Activated naive CD4-positive, alpha-beta T cell treated with anti-CD3 and anti-CD28 coated beads, Interleukin-2, amount 10 ng/mL, durations not matched to agents 7 days and 5 days (primary cell): ENCODE measurements at regions not wholly inside any gene's neighbourhood (a gene's known extent, or its start where the extent isn't known, plus 50 kb on each side); places are given as distances from the start of the nearest gene placed in this dataset.

Source experiments
- CTCF ChIA-PET: fragments of 350-600 bp; sonication (Branson Sonifier 250); formaldehyde crosslinking; loops from one replicate; lab custom pipeline; 2021; ENCODE audit warnings: antibody characterized with exemption; lab: Charles Lee
- DNase-seq: peaks from one replicate; pipeline ENCODE4 v3.0.0-alpha.2; 2020
- H3K27ac Mint-ChIP-seq: one replicate; pipeline ENCODE4 v1.8.0; 2021; ENCODE audit warnings: mild to moderate bottlenecking, moderate library complexity, mixed read lengths
- H3K27me3 Mint-ChIP-seq: one replicate; pipeline ENCODE4 v1.8.0; 2021; ENCODE audit warnings: mild to moderate bottlenecking, mixed read lengths
- H3K36me3 Mint-ChIP-seq: one replicate; pipeline ENCODE4 v1.8.0; 2021; ENCODE audit warnings: mixed read lengths
- H3K4me1 Mint-ChIP-seq: one replicate; pipeline ENCODE4 v1.8.0; 2021; ENCODE audit warnings: mixed read lengths
- H3K4me3 Mint-ChIP-seq: one replicate; pipeline ENCODE4 v1.8.0; 2021; ENCODE audit warnings: mild to moderate bottlenecking, moderate library complexity, mixed read lengths
- H3K9me3 Mint-ChIP-seq: one replicate; pipeline ENCODE4 v1.8.0; 2021; ENCODE audit warnings: mixed read lengths

DNA sequence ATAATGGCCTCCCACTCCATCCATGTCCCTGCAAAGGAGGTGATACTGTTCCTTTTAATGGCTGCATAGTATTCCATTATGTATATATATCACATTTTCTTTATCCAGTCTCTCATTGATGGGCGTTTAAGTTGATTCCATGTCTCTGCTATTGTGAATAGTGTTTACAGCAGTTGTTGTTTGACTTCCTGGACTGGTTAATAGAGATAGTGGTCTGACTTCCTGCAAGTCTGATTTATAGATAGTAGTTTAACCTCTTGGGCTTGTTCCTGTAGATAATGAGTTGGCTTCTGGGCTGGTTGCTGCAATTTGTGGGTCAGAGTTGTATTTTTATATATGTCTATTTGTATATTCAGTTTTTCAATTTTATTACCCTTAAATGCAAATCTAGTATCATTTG is 145.4 kb downstream of the ARL6IP6 start:
- CTCF ChIA-PET: no interaction called here
- H3K36me3 Mint-ChIP-seq: no peaks in the 10 kb centered on the region

DNA sequence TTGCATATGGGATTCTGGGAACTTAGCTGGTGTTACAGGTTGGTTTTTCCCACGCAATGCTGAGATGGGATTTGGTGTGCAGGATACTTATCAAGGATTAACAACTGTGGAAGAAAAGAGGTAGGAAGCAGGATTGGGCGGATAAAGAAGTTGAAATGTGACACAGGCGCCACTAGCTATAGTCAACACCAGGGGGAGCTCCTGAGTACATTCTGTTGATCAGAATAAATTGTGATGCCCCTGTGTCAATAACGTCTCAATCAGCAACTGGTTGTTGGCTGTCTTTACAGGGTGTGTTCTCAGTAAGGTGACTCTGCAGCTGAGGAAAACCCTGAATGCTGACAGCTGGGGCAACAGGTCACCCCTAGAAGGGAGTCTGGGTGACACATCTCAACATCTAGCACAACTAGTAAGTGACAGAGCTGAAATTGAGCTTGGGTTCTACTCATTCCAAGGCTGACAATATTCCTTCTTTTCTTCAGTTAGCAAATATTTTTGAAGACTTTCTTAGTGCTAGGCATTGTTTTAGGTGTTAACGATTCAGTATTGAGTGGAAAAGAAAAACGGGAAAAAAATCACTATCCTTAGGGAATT is 143.0 kb downstream of the ARL6IP6 start:
- no peak overlapping the region for H3K27ac Mint-ChIP-seq

More for the DNA sequence above, 145.4 kb downstream of the ARL6IP6 start:
- Mint-ChIP-seq H3K9me3 (peaks cover 34% of the 10 kb centered on the region), H3K27me3 (no peaks in the 10 kb centered on the region), H3K4me1 (no peaks in the 10 kb centered on the region), H3K4me3 (no peak overlapping the region), H3K27ac (no peak overlapping the region)
- no peak for DNase-seq

DNA sequence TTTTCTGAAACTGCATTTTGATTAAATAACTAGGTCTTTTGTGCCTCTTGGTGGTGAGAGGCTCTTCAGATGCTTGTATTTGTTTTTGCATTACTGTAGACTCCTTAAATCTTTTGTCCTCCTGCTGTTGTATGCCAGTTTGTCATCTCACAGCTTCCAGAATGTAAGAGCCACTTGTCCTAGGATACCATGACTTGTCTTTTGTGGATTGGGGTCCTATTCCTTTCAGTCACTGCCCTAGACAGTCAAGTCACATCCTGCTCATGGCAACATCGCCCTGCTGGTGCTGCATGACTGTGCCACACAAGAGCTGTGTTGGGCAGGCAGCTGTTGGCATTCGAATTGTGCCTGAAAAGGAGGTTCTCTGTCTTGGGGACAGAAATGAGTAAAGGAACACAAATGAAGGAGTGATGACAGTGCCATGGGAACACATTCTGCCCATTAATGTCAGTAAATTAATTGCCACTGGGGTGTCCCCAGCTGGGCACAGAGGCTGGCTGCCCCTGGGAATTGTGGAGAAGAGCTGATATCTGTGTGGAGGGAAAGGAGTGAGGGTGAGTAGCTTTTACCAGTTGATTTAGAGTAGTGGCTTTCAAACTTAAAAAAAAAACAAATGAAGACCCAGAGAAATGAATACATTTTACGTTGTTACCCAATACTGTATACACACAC is 140.3 kb downstream of the ARL6IP6 start:
- Mint-ChIP-seq H3K4me3 (no peak overlapping the region), H3K4me1 (no peaks in the 10 kb centered on the region), H3K36me3 (no peaks in the 10 kb centered on the region), H3K9me3 (peaks cover 27% of the 10 kb centered on the region), H3K27me3 (no peaks in the 10 kb centered on the region), H3K27ac (no peak overlapping the region)
- no peak for DNase-seq
- CTCF ChIA-PET: no interaction called here

More for the DNA sequence above, 143.0 kb downstream of the ARL6IP6 start:
- no peaks in the 10 kb centered on the region for H3K36me3 Mint-ChIP-seq
- peaks cover 34% of the 10 kb centered on the region for H3K9me3 Mint-ChIP-seq
- CTCF ChIA-PET: no interaction called here
- DNase-seq: peak; percentile 24
- no peak overlapping the region for H3K4me3 Mint-ChIP-seq
- no peaks in the 10 kb centered on the region for H3K27me3 Mint-ChIP-seq
- H3K4me1 Mint-ChIP-seq: no peaks in the 10 kb centered on the region

DNA sequence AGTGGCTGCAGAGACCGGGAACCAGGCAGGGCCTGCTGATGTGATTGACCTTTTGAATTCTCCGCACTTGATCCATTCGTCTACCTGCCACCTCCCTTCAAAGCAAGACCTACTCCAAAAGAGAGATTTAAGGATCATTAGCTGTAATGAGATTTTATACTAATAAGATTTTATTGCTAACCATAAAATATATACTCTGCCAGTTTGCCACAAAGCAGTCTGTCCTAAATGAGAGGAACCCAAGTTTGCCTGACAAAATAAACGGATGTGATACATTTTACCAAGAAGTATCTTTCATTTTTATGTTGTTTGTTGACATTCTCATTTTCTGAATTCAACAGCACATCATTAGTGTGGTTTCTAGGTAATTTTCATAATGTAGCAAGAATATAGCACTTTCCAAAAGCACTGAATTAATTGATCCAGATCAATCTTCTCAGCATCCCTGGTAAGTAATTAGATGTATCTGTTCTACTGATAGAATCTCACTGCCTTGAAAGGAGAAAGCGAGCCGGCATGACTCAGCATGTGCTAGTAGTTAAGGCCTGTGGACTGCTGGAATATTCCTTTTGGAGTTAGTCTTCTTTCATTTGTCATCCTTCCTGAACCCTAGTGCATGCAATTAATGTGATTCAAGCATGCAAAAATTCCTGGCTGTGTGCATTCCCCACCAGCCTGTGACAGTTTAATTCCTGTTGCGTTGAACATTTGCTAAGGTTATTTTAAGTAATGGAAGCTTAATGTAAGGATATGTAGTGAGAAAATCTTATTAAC is 128.5 kb downstream of the ARL6IP6 start:
- Mint-ChIP-seq H3K36me3 (no peaks in the 10 kb centered on the region), H3K27me3 (peaks cover 8% of the 10 kb centered on the region), H3K27ac (no peak overlapping the region), H3K4me1 (no peaks in the 10 kb centered on the region), H3K9me3 (no peaks in the 10 kb centered on the region), H3K4me3 (no peak overlapping the region)
- CTCF ChIA-PET: no interaction called here
- no peak for DNase-seq

DNA sequence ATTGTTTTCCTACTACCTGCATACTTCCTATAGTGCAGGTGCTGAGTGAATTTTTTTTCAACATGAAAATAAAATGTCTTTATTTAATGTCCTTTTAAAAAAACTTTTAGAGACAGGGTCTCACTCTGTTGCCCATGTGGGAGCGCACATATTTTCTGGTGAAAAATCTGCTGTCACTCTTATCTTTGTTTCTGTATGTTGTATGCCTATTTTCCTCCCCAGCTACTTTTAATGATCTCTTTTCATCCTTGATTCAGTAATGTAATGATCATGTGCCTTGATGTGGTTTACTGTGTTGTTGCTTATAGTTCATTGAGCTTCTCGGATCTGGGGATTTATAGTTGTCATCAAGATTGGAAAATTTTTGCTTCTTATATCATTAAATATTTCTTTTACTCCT is 117.3 kb downstream of the ARL6IP6 start:
- Mint-ChIP-seq H3K4me1 (no peaks in the 10 kb centered on the region), H3K9me3 (no peaks in the 10 kb centered on the region), H3K27me3 (no peaks in the 10 kb centered on the region), H3K36me3 (no peaks in the 10 kb centered on the region), H3K4me3 (no peak overlapping the region), H3K27ac (no peak overlapping the region)
- no peak for DNase-seq
- CTCF ChIA-PET: no interaction called here

DNA sequence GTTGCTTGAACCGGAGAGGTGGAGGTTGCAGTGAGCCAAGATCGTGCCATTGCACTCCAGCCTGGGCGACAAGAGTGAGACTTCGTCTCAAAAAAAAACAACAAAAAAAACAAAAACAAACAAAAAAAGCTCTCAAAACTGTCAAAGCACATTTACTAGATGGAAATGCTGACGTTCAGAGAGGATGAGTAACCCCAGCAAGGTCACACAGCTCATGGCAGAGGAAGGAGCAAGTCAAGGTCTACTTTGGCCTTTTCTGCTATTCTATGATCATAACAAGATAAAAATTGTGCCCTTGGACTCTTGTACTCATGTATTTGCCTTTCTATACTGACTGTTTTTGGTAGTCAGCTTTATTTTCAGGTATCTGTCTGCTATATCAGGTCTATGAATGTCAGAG is 109.5 kb downstream of the ARL6IP6 start:
- H3K27ac Mint-ChIP-seq: no peak overlapping the region
- no peaks in the 10 kb centered on the region for H3K36me3 Mint-ChIP-seq
- no peaks in the 10 kb centered on the region for H3K27me3 Mint-ChIP-seq
- no peaks in the 10 kb centered on the region for H3K9me3 Mint-ChIP-seq
- CTCF ChIA-PET: no interaction called here
- DNase-seq: no peak
- no peaks in the 10 kb centered on the region for H3K4me1 Mint-ChIP-seq
- no peak overlapping the region for H3K4me3 Mint-ChIP-seq

DNA sequence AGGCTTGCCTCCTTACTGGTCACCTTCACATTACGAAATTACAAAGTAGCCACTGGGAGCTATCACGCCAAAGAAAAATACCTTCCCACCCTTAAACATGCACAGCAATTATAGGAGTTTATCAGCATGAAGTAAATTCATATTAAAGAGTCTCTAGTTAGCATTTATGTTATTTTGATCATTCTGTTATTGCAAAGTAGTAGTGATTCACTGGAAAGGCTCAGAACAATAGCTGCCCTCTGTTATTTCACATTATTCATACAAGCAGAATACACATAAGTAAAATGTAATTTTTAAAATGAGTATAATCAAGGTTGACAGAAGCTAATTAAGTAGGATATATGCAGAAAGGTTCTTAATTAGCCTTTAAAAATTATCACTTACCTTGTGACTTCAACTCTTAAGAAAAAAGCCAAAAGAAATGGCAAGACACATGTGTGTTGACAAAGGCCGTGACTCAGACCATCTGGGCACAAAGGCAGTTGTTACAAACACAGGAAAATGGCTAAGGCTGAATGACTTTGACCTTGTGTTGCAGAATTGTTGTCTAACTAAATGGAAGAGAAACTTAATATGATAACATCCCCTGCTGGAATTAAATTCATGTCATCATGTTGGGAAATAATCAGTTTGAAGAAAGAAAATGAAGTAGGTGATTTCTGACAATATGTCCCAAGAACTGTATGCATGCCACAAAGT is 108.3 kb downstream of the ARL6IP6 start:
- no peaks in the 10 kb centered on the region for H3K27me3 Mint-ChIP-seq
- CTCF ChIA-PET: no interaction called here
- H3K9me3 Mint-ChIP-seq: no peaks in the 10 kb centered on the region
- H3K4me3 Mint-ChIP-seq: no peak overlapping the region
- no peak overlapping the region for H3K27ac Mint-ChIP-seq
- DNase-seq: no peak
- no peaks in the 10 kb centered on the region for H3K36me3 Mint-ChIP-seq
- no peaks in the 10 kb centered on the region for H3K4me1 Mint-ChIP-seq

DNA sequence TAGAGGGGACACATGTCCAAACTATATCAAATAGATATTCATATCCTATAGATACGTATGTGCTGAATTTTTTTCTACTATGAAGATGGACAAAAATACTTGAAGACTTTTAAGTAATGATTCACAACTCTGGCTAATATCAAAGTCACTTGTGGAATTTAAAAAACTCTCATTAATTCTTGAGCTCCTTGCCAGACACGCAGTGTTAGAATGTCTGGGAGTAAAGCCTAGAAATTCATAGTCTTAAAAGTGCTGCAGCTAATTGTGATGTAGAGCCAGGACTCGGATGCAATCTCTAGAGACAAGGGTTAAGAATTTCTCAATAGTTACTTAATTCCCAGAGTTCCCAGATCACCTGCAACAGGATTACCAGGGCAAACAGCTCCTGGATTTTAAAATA is 107.4 kb downstream of the ARL6IP6 start:
- no peak overlapping the region for H3K27ac Mint-ChIP-seq
- DNase-seq: no peak
- CTCF ChIA-PET: no interaction called here
- no peak overlapping the region for H3K4me3 Mint-ChIP-seq
- H3K4me1 Mint-ChIP-seq: no peaks in the 10 kb centered on the region
- no peaks in the 10 kb centered on the region for H3K27me3 Mint-ChIP-seq
- H3K9me3 Mint-ChIP-seq: no peaks in the 10 kb centered on the region
- H3K36me3 Mint-ChIP-seq: no peaks in the 10 kb centered on the region

DNA sequence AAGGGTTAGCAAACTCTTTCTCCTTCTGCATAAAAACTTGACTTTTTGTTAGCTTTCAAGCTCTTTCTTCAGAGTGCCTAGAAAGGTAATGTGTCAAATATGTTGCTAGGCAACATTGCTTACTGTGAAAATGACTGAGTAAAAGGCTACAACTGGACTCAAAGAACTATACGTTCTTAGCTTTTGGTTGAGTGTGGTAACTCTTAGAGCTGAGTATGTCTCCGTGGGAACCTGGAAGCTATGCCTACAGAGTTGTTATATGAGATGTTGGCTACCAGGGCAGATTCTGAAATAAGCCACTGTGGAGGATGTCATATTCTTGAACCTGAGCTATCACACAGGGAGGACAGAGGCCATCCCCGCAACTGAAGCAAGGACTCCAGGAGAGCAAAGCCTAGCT is 105.5 kb downstream of the ARL6IP6 start:
- H3K4me1 Mint-ChIP-seq: no peaks in the 10 kb centered on the region
- no peak for DNase-seq
- H3K27me3 Mint-ChIP-seq: no peaks in the 10 kb centered on the region
- H3K4me3 Mint-ChIP-seq: no peak overlapping the region
- CTCF ChIA-PET: no interaction called here
- H3K9me3 Mint-ChIP-seq: no peaks in the 10 kb centered on the region
- no peak overlapping the region for H3K27ac Mint-ChIP-seq
- no peaks in the 10 kb centered on the region for H3K36me3 Mint-ChIP-seq

DNA sequence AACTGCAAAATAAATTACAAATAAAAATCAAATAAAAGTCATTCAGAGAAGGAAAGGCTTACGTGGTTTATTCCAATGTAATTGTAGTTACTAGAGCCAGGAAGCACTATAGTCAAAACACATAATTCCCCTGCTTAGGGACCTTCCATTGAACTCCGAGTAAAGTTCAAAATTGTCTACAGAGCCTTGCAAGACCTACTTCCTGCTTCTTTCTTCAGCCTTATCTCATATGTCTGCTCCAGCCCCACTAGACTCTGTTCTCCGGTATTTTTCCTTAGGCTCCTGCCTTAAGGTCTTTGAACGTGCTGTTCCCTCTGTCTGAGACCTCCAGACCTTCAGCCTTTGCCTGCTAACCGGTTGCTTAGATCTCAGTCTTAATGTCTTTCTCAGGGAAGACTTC is 104.3 kb downstream of the ARL6IP6 start:
- Mint-ChIP-seq H3K4me3 (no peak overlapping the region), H3K27ac (no peak overlapping the region), H3K27me3 (no peaks in the 10 kb centered on the region), H3K4me1 (no peaks in the 10 kb centered on the region), H3K36me3 (no peaks in the 10 kb centered on the region), H3K9me3 (no peaks in the 10 kb centered on the region)
- no peak for DNase-seq
- CTCF ChIA-PET: no interaction called here

DNA sequence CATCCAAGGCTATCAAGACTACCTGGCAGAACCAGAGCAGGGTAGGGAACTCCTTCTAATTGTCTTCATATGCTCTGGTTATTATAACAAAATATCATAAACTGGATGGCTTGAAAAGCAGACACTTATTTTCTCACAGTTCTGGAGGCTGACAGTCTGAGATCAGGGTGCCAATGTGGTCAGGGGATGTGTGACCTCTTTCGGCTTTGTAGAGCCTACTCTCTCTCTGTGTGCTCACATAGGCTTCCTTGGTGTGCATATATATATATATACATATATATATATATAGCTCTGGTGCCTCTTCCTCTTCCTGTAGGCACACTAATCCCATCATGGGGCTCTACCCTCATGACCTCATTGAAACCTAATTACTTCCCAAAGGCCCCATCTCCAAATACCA is 101.6 kb downstream of the ARL6IP6 start:
- H3K27ac Mint-ChIP-seq: no peak overlapping the region
- no peaks in the 10 kb centered on the region for H3K9me3 Mint-ChIP-seq
- H3K4me3 Mint-ChIP-seq: no peak overlapping the region
- H3K36me3 Mint-ChIP-seq: no peaks in the 10 kb centered on the region
- no peak for DNase-seq
- H3K27me3 Mint-ChIP-seq: no peaks in the 10 kb centered on the region
- CTCF ChIA-PET: no interaction called here
- no peaks in the 10 kb centered on the region for H3K4me1 Mint-ChIP-seq

DNA sequence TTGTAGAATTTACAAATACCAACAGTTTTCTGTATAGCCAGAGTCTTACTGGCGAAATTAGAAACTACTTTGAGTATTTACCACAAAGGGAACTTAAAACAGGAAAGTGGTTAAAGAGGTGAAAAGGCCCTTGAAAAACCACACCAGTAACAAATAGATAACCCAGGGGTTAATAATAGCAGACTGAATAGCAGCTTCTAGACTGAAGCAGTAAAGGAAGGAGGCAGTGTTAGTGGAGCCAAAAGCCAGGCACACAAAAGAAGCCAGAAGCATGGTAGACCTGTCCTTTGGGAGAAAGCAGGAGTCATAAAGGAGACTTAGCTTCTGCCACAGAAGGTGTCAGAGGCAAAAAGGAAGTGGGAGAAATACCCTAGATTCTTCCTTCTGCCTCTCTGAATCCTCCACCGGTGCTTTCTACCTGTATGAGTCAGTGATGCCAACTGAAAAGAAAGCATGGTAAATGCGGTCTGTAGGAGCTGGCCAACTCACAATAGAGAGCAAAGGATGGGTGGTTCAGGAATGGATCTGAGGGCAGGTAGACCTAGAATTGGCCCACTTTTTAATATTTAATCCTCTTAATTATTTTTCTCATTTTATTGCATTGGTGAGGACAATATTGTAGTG is 97.3 kb downstream of the ARL6IP6 start:
- no peak overlapping the region for H3K4me3 Mint-ChIP-seq
- CTCF ChIA-PET: no interaction called here
- peaks cover 10% of the 10 kb centered on the region for H3K9me3 Mint-ChIP-seq
- DNase-seq: no peak
- H3K27ac Mint-ChIP-seq: no peak overlapping the region
- H3K36me3 Mint-ChIP-seq: no peaks in the 10 kb centered on the region
- no peaks in the 10 kb centered on the region for H3K27me3 Mint-ChIP-seq
- H3K4me1 Mint-ChIP-seq: no peaks in the 10 kb centered on the region

DNA sequence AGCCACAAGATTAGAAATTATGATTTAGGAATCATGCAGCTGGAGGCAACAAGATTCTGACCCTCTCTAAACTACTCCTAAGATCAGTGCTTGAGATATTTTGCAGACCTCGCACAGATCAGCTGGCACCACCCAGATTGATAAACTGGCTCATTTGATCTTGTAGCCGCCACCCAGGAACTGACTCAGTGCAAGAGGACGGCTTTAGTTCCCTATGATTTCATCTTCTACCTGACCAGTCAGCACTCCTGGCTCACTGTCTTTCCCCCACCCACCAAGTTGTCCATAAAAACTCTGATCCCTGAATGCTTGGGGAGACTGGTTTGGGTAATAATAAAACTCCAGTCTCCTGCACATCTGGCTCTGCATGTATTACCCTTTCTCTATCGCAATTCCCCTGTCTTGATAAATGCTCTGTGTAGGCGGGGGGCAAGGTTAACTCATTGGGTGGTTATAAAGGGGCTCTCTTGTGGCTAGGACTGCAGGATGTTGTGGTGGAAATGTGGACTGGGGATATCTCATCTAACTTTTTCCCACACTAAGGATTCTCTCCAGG is 96.1 kb downstream of the ARL6IP6 start:
- no peak for DNase-seq
- Mint-ChIP-seq H3K27ac (no peak overlapping the region), H3K27me3 (no peaks in the 10 kb centered on the region), H3K4me1 (no peaks in the 10 kb centered on the region), H3K9me3 (peaks cover 10% of the 10 kb centered on the region), H3K4me3 (no peak overlapping the region), H3K36me3 (no peaks in the 10 kb centered on the region)
- CTCF ChIA-PET: no interaction called here

DNA sequence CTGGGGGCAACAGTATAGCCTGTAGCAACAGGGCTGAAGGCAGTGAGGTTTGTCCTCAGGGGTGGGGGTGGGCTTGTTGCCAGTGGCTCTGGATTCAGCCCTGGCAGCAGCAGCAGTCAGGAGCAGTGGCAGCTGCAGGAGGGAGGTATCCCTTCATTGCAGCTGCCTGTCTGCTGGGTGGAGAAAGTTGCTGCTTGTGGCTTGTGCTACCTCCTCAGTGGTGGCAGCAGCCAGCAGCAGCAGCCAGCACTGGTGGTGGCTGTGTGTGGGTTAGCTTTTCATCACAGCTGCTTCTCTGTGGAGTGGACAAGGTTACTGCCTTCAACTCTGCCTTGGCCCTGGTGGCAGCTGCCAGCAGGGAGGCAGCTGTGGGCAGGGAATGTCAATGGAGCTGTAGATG is 94.9 kb downstream of the ARL6IP6 start:
- Mint-ChIP-seq H3K4me3 (no peak overlapping the region), H3K27me3 (no peaks in the 10 kb centered on the region), H3K27ac (no peak overlapping the region), H3K4me1 (no peaks in the 10 kb centered on the region), H3K36me3 (no peaks in the 10 kb centered on the region), H3K9me3 (peaks cover 10% of the 10 kb centered on the region)
- DNase-seq: no peak
- CTCF ChIA-PET: no interaction called here
